Caki2 (cell line): ENCODE measurements at regions not wholly inside any gene's neighbourhood (a gene's known extent, or its start where the extent isn't known, plus 50 kb on each side); places are given as distances from the start of the nearest gene placed in this dataset.
"Not testable (repeated sequence)": the region's sequence is repeated elsewhere in the genome, so short reads cannot be mapped to it uniquely, and the experiment has no call there.

Source experiments
- DNase-seq: peaks from one replicate; pipeline ENCODE4 v3.0.0-alpha.2; 2015; ENCODE audit warnings: low read depth
- in situ Hi-C: cut with HindIII; loops from 2 replicates; pipeline ENCODE4 v1.10.0; 2016; ENCODE audit warnings: low sequenced_read_pairs, low pct_unique_long_range_greater_than_20kb, mixed read lengths

- DNase-seq, result no peak
- in situ Hi-C loops, result no loop called here
Observed at GRCh38 chr13:65300220-65300619, 1929.9 kb downstream of the PCDH9 start.

- in situ Hi-C loops, result no loop called here
- no peak for DNase-seq
Observed at GRCh38 chr13:65293530-65294198, 1936.5 kb downstream of the PCDH9 start.

DNA sequence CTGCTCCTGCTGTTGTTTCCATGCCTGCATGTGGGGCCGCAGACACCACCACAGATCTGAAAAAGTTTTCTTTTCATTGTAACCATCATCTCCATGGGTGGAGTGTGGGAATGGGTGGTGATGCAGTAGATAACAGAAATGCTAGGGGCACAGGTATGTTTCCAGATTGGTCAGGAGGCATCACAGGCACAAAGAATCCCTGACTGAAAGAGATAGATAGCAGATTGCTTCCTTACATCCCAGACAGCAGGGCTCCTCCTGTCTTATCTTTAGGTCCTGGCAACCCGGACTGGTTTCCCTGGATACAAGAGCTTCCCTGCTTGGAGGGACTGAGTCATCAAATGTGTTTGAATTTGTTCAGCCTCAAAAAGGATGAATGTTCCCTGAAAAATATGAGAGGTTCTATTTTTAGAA lies 1937.6 kb downstream of the PCDH9 start:
- in situ Hi-C loops, result no loop called here
- no peak for DNase-seq

DNA sequence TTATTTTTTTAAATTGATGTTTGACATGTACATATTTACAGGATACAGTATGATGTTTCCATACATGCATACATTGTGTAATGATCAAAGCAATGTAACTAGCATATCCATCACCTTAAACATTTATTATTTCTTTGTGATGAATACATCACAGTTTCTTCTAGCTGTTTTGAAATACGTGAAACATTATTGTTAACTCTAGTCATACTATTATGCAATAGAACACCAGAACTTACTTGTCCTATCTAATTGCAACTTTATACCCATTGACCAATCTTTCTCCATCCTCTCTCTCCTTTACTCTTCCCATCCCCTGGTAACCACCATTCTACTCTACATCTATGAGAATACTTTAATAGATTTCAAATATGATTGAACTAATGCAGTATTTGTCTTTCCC lies 1942.7 kb downstream of the PCDH9 start:
- in situ Hi-C loops, result no loop called here

DNA sequence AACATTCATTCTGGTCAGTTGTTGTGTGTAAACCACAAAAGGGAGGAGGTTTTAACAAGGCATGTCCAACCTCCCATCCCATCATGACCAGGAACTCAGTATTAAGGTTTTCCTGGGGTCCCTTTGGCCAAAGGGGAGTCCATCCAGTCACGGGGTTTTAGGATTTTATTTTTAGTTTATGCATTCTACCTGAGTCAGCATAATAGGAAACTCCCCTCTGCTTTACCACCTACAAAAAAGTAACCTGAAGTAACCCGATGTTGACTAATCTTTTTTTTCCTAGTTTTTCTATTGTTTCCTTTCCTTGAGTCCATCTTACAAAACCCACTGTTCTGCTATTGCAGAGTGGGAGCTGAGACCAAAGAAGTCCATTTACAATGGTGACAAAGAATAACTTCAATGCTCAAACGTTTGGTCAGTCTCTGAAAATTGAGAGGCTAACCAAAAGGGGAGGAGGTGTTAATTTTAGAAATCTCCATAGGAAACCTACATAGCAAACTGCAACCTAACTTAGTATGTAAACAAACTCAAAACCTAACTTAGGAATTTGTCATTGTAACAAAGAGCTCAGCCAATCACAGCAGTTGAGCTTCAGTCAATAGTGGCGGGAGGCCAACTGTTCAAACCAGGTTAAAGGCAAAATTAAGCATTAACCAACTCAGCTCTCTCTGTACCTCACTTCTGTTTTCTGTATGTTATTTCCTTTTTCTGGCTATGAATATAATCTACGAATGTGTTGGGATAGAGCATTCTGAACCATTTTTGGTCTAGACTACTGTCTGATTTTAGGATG lies 1954.1 kb downstream of the PCDH9 start:
- DNase-seq, result peak; percentile 2
- in situ Hi-C loops, result no loop called here

More for the DNA sequence above, 1942.7 kb downstream of the PCDH9 start:
- DNase-seq, result no peak

GRCh38 chr13:65275108-65275507 lies 1955.0 kb downstream of the PCDH9 start:
- no peak for DNase-seq
- in situ Hi-C loops, result no loop called here

- in situ Hi-C loops, DNase-seq: not testable (repeated sequence)
Observed at GRCh38 chr13:65273811-65274420, 1956.2 kb downstream of the PCDH9 start.

DNA sequence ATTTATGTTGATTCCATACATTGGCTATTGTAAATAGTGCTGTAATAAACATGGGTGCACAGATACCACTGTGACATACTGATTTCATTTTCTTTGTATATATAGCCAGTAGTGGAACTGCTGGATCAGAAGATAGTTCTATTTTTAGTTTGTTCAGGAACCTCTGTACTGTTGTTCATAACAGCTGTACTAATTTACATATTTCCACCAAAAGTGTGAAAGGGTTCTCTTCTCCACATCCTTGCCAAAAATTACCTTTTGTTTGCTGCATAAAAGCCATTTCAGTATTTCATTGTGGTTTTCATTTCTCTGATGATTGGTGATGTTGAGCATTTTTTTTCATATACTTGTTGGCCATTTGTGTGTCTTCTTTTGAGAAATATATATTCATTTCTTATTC lies 1962.1 kb downstream of the PCDH9 start:
- DNase-seq, result no peak
- in situ Hi-C loops, result no loop called here

DNA sequence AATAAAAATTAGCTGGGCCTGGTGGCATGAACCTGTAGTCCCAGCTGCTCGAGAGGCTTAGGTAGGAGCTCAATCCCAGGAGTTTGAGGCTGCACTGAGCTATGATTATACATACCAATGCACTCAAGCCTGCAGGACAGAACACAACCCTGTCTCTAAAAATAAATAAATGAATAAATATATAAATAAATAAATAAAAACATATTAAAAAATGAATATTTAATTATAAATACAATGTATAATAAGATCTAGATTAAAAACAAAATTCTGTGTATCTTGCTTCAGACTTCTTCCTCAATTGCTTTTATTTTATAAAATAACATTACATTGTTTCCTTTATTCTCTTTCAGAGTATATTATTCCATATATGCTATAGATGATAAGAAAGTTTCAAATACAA lies 1964.1 kb downstream of the PCDH9 start:
- DNase-seq, result no peak
- in situ Hi-C loops, result no loop called here

- no peak for DNase-seq
- in situ Hi-C loops, result no loop called here
Observed at GRCh38 chr13:65264066-65264465, 1966.1 kb downstream of the PCDH9 start.

- no peak for DNase-seq
- in situ Hi-C loops, result no loop called here
Observed at GRCh38 chr13:65260946-65261891, 1968.9 kb downstream of the PCDH9 start.

DNA sequence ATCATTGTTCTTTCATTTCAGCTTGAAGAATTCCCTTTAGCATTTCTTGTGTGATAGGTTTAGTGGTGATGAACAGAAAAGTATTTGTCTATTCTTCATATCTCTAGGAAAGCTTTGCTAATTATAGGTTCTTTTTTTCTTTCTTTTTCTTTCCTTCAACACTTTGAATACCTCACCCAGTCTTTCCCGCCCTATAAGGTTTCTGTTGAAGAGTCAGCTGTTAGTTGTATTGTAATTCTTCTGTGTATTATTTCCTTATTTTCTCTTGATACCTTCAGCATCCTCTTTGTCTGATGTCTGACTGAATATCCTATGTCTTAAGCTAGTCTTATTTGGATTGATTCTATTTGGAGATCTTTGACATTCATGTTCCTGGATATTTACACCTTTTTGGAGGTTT lies 1989.4 kb downstream of the PCDH9 start:
- in situ Hi-C loops, result no loop called here
- DNase-seq, result no peak

DNA sequence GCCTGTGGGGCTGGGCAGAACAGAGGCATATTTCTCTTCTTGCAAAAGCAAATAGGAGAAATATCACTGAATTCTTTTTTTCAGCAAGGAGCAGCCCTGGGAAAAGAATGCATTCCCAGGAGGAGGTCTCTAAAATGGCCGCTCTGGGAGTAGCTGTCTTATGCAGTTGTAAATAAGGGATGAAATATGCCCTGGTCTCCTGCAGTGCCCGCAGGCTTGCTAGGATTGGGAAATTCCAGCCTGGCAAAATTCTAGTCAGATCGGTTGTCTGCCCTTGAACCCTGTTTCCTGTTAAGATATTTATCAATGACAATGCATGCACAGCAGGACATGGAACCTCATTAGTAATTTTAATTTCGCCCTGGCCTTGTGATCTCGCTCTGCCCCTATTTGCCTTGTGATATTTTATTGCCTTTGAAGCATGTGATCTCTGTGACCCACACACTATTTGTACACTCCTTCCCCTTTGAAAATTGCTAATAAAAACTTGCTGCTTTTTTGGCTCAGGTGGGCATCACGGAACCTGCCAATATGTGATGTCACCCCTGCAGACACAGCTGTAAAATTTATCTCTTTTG lies 1993.2 kb downstream of the PCDH9 start:
- in situ Hi-C loops, result no loop called here
- no peak for DNase-seq

GRCh38 chr13:65217471-65217995 lies 2012.6 kb downstream of the PCDH9 start:
- DNase-seq, result no peak
- in situ Hi-C loops, result no loop called here

- in situ Hi-C loops, DNase-seq: not testable (repeated sequence)
Observed at GRCh38 chr13:65202845-65203244, 2027.3 kb downstream of the PCDH9 start.

- in situ Hi-C loops, result no loop called here
- no peak for DNase-seq
Observed at GRCh38 chr13:65188721-65189120, 2041.4 kb downstream of the PCDH9 start.

GRCh38 chr13:65168026-65168425 lies 2062.1 kb downstream of the PCDH9 start:
- in situ Hi-C loops, result no loop called here
- no peak for DNase-seq

- in situ Hi-C loops, result no loop called here
Observed at GRCh38 chr13:65166675-65167074, 2063.5 kb downstream of the PCDH9 start.

More at GRCh38 chr13:65166675-65167074, 2063.5 kb downstream of the PCDH9 start:
- no peak for DNase-seq
